ENCODE measurements at regions not wholly inside any gene's neighbourhood (a gene's known extent, or its start where the extent isn't known, plus 50 kb on each side); places are given as distances from the start of the nearest gene placed in this dataset.
"Not testable (repeated sequence)": the region's sequence is repeated elsewhere in the genome, so short reads cannot be mapped to it uniquely, and the experiment has no call there.

DNA sequence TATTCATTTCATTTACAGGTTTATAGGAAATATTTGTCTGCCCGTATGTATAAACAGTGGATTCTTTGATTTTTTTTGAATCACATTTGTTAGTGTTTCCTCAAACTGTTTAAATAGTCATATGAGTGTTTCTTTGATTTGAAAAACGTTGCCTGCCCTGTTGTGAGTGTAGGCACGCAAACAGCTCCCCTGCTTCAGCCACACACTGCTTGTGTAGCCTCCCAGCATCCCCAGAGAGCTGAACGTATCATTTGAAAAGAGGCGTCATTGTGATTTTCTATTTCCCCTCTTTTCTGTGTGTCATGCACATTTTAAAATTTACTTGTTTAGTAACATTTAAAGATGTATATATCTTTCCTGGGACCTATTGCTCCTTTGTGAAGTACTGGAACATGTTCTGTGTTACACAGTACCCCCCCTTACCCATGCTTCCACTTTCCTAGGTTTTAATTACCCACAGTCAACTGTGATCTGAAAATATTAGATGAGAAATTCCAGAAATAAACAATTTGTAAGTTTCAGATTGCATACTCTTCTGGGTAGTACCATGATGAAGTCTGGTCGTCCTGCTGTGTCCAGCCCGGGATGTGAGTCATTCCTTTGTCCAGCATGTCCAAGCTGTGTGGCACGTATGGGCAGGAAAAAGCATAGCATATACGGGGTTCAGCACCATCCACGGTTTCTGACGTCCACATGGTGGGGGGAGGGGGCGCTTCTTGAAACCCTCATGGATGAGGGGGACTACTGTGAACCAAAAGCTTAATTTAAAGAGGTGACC is 78.7 kb downstream of the NPIPB11 start:
- DNase-seq = not testable (repeated sequence)

DNA sequence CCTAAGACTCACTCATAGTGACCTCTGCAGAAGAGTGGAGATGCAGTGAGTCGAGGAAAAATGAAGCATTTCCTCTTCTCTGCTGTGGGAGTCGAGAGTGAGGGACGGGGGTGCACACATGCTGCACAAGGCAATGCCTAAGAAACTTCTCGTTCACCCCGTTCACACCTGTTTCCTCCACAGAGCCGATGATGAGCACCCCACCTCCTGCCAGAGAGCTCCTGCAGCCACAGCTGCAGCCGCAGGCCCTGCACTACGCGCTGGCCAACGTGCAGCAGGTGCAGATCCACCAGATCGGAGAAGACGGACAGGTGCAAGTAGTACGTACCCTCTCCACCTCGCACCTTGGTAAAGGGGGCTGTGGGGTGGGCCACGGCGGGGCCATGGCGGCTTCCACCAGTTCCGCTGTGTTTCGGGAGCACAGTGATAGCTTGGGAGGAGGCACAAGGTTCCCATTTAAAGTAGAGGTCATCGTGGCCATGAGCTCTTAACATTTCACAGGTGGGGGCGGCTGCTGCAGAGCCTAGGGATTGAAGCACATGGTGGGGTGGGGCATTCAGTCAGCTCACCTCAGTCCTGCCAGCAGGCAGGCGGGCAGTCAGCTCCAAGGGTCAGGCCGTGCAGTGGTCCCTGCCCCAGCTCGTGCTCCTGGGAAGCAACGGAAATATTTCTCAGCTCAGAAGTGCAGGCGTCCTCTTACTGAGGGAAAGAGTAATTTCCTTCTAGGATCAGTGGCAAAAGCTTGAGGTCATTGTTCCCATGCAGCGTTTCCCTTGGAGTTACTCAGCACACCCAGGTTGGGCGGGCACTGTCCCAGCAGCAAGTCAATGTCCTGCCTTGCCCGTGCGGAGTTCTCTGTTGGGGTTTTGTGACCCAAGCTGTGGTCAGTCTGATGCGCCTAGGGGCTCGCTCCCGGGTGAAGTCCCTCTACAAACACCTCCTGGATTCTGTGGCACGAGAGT is 80.1 kb downstream of the NPIPB11 start:
- DNase-seq = not testable (repeated sequence)

GRCh38 chr16:29323725-29324124 is 82.8 kb downstream of the NPIPB11 start:
- DNase-seq = not testable (repeated sequence)

DNA sequence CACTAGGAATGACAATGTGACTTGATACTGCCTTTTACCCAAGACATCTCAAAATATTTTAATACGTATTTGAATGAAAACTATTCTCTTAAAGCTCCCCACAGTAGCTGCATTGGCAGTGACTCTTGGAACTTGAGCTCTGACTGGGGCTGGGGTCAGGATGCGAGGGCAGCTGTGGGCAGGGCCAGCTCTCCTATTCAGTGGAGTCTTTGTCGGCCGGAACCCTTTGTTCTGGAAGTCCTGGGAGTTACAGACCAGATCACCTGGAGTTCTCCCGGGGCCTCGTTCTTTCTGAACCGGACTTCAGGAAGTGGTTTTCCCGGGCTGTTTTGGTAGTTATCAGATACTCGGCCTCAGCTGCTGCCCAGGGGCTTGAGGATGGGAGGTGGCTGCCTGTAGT is 84.9 kb downstream of the NPIPB11 start:
- DNase-seq = no peak

GRCh38 chr16:29321000-29321393 is 85.5 kb downstream of the NPIPB11 start:
- DNase-seq = no peak

- DNase-seq = no peak
These were observed 86.1 kb downstream of the NPIPB11 start for GRCh38 chr16:29320274-29320999.

GRCh38 chr16:29319726-29320125 is 86.8 kb downstream of the NPIPB11 start:
- no peak for DNase-seq

GRCh38 chr16:29318561-29318968 is 87.9 kb downstream of the NPIPB11 start:
- not testable (repeated sequence) for DNase-seq

DNA sequence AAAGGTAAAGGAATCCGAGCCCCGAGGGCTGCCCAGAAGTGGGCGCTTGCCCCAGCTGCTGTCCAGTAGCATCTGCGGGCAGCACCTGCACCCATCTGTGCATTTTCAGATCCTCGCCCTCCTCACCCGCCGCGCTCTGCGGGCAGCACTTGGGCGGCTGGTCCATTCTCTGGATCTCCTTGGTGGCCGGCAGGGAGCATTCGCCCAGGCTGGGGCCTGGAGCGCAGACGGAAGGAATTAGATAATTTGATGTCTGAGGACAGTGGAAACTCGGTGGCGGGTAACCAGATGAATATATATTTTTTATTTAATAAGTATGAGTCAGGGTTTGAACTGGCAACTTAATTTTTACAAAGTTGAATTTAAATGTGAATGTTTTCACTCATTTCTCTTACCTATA is 88.5 kb downstream of the NPIPB11 start:
- no peak for DNase-seq

- no peak for DNase-seq
These were observed 89.2 kb downstream of the NPIPB11 start for GRCh38 chr16:29317269-29317668.

- DNase-seq = no peak
These were observed 89.7 kb downstream of the NPIPB11 start for GRCh38 chr16:29316761-29317183.

DNA sequence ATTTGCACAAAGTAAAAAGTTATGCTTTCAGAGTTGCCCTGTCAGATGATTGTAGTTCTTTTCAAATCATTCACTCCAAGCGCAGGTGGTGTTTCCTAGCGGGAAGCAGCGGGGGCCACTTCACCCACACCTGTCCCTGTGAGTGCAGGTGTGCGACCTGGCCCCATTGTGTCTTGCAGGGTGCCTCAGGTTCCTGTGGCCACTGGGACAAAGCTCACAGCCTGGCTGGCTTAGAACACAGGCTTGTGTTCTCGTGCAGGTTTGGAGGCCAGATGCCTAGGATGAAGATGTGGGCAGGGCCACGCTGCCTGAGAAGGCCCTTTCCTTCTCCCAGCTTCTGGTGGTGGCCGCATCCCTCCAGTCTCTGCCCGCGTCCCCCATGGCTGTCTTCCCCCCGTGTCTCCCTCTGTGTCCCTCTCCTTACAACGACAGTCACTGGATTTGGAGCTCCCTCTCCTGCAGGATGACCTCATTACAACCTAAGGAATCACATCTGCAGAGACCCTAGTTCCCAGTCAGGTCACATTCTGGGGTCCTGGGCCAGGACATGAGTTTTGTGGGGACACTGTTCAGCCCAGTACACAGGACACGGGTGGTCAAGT is 90.5 kb downstream of the NPIPB11 start:
- DNase-seq = no peak

DNA sequence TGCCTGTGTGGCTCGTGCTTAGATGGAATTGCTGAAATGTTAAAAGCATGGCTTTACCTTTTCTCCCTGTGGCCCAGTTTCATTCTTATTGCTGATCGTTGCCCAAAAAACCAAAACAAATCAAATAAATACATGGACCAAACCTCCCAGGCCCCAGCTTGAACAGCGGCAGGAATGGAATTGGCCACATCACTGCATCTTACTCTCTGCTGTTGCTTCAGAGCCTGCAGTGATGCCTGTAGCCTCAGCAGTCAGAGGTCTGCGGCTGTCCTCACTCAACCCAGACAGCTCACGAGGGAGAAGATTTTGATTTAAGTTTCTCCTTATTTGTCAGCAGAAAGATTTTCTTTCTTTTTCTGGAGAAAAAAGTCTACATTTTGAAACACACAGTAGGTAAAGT is 91.5 kb downstream of the NPIPB11 start:
- no peak for DNase-seq

- no peak for DNase-seq
These were observed 92.1 kb downstream of the NPIPB11 start for GRCh38 chr16:29314292-29314934.

GRCh38 chr16:29313559-29314048 is 92.9 kb downstream of the NPIPB11 start:
- no peak for DNase-seq

DNA sequence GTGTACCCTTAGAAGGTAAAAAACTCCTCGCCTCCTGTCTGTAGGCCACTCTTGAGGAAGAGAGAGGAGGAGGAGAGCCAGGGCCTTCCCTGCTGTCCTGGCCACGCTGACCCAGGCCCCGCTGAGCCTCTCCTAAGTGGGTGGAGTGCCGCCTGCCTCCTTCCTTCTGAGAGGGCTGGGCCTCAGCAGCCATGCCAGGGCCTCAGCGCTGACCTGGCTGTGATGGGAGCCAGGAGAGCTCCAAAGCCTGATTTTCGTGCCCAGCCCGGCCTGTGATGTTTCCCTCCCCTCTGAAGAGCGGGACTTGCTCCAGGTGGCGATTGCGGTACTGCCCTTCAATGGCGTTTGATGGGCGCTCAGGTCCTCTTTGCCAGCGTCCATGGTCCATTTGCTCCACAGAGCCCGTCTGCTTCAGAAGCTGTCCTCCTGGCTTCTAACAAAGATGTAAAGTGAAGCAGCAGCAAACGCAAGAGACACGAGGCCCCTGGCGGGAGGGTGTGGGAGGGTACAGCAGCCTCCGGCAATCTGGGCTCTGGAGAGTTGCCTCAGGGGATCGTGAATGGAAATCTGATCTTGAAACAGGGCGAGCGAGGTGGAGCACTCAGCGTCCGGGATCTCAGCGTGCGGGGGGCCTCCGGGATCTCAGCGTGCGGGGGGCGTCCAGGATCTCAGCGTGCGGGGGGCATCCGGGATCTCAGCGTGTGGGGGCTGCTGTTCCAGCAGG is 93.5 kb downstream of the NPIPB11 start:
- DNase-seq = no peak

DNA sequence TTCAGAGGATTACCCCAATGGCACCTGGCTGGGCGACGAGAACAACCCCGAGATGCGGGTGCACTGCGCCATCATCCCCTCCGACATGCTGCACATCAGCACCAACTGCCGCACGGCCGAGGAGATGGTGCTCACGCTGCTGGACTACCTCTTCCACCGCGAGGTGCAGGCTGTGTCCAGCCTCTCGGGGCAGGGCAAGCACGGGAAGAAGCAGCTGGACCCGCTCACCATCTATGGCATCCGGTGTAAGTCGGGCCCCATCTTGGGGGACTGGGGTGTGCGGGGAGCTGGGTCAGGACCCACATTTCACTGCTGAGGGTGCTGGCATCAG is 94.2 kb downstream of the NPIPB11 start:
- DNase-seq = not testable (repeated sequence)

DNA sequence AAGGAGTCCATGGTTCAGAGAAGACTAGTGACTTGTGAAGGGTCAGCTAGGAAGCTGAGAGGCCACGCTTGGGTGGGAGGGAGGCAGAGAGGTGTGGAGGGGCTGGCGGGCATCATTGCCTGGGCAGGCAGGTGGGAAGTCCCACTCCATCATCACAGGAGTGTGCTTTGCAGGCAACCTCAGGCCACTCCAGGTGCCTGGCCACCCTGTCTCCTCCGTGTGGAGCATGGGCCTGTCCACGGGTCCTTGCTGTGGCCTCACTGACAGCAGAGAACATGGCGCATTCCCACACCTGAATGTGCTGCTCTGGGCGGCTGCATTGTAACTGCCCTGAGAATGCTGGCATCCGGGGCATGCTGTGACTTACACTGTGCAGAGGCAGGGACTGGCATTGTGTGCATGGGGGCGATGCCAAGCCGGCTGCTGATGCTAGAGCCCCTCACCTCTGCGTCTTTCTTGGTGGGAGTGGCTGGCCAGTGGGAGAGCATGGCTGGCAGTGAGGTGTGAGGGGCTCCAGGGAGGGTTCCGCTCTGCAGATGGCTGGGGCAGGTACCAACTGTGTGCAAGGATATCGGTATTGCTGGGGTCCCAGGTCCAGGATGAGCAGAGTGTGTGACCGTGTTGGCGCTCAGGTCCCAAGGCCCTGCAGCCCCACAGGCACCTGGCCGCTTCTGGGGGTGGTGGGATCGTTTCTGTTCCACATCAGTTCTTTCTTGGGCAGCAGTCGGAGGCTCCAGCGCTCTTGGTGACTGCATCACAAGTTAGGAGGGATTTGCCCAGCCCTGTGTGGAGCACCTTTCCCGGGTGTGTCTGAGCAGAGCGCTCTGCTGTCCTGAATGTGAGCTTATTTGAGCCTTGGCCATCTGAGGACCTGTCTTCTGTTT is 94.8 kb downstream of the NPIPB11 start:
- no peak for DNase-seq

DNA sequence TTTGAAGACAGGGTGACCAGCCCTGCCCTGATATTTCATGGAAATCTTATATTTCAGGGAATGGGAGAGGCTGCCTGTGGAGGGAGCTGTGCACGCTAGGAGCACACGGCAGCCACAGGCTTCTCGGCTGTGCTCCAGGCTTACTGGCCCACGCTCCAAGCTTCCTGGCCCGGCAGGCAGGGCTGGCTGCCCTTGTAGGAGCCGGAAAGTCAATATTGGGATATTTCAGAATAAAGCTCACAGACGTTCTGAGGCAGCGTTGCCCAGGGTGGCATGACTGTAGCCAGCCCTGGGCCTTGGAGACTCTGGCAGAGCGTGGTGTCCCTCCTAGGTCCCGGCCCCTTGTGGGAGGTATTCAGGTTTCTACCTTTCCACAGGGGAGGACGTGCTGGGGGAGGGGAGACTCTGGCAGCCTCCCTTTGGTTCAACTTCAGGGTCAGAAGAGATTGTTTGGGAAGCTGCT is 95.6 kb downstream of the NPIPB11 start:
- no peak for DNase-seq

- DNase-seq = not testable (repeated sequence)
These were observed 96.3 kb downstream of the NPIPB11 start for GRCh38 chr16:29310243-29310642.

All from activated CD4-positive, alpha-beta T cell treated with anti-CD3 and anti-CD28 coated beads for 1 hour (primary cell).